ENCODE measurements at regions not wholly inside any gene's neighbourhood (a gene's known extent, or its start where the extent isn't known, plus 50 kb on each side); places are given as distances from the start of the nearest gene placed in this dataset.

DNA sequence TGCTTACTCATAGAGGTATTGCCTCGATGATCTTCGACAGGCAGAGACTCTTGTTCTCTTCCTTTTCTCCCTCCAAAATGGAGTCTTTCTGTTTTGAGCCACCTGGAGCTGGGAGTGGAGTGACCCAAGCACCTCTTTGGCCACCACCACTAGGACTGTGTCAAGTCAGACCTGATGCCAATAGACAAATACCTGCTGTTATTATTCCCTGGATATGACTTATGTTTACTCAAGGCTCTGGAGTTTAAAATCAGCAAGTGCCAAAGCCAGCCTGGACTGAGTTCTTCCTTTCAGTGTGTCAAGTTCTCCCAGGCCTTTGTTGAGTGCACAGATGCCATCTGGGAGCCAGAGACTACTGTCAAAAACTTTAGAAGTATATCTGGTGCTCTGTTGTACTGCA, 130.2 kb upstream of the SLC6A14 start:
- H3K27ac Mint-ChIP-seq, result no peak overlapping the region
- H3K4me3 Mint-ChIP-seq, result no peak overlapping the region
- intact Hi-C loops (cut with micrococcal nuclease), result no loop called here
- H3K9me3 Mint-ChIP-seq (ENCODE audit: insufficient read depth), result no peaks in the 10 kb centered on the region
- Histone ChIP-seq H3K9me3 (ENCODE audit: control extremely low read depth in 1 of 3, control insufficient read depth in 2 of 3, insufficient read depth in 1 of 3, low read length in 2 of 3) (no peaks in the 10 kb centered on the region), H3K36me3 (replicated peaks in 1 of 2; ENCODE audit: control extremely low read depth in 1 of 2, control insufficient read depth in 1 of 2, extremely low read depth in 1 of 2, insufficient read depth in 2 of 2, low read length in 1 of 2) (no peaks in the 10 kb centered on the region), H3K27me3 (replicated peaks in 1 of 4; ENCODE audit: control extremely low read depth in 1 of 4, control insufficient read depth in 3 of 4, insufficient read depth in 4 of 4, low read length in 3 of 4) (no peaks in the 10 kb centered on the region), H3K9ac (ENCODE audit: low read length) (no peak overlapping the region), H2AFZ (ENCODE audit: insufficient read depth, low read depth, low read length, poor library complexity, severe bottlenecking) (no peak overlapping the region), H4K20me1 (ENCODE audit: control insufficient read depth, insufficient read depth, low read length, poor library complexity, severe bottlenecking) (no peaks in the 10 kb centered on the region), H3K79me2 (ENCODE audit: control insufficient read depth, insufficient read depth, low read length) (no peaks in the 10 kb centered on the region), H3K4me2 (replicated peaks; ENCODE audit: low read depth, low read length, poor library complexity, severe bottlenecking) (no peak overlapping the region), H3K4me3 (ENCODE audit: control extremely low read depth in 1 of 5, extremely low read depth in 1 of 5, insufficient read depth in 1 of 5, low read depth in 2 of 5, low read length in 4 of 5) (no peak overlapping the region), H3K27ac (ENCODE audit: low read length in 2 of 2) (no peak overlapping the region), H3K4me1 (ENCODE audit: control insufficient read depth in 2 of 2, insufficient read depth in 2 of 2, low read length in 2 of 2) (no peaks in the 10 kb centered on the region)
- ATAC-seq (ENCODE audit: low read depth), result no peak
- 50% methylated on average over 2 of the region's 2 CpGs for WGBS (ENCODE audit: insufficient coverage)
- H3K27me3 Mint-ChIP-seq, result no peaks in the 10 kb centered on the region
- no peaks in the 10 kb centered on the region for H3K4me1 Mint-ChIP-seq
- TF ChIP-seq, protein P1, sequence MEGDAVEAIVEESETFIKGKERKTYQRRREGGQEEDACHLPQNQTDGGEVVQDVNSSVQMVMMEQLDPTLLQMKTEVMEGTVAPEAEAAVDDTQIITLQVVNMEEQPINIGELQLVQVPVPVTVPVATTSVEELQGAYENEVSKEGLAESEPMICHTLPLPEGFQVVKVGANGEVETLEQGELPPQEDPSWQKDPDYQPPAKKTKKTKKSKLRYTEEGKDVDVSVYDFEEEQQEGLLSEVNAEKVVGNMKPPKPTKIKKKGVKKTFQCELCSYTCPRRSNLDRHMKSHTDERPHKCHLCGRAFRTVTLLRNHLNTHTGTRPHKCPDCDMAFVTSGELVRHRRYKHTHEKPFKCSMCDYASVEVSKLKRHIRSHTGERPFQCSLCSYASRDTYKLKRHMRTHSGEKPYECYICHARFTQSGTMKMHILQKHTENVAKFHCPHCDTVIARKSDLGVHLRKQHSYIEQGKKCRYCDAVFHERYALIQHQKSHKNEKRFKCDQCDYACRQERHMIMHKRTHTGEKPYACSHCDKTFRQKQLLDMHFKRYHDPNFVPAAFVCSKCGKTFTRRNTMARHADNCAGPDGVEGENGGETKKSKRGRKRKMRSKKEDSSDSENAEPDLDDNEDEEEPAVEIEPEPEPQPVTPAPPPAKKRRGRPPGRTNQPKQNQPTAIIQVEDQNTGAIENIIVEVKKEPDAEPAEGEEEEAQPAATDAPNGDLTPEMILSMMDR (IDR thresholded peaks at IDR 0.05), result no peak
- TF ChIP-seq EZH2 (IDR thresholded peaks at IDR 0.05; ENCODE audit: borderline replicate concordance, insufficient read depth, low read depth, low read length, poor library complexity, severe bottlenecking), result no peak
- POLR2A ChIA-PET, result no interaction called here
- no peak for DNase-seq
- CTCF ChIA-PET, result no interaction called here

DNA sequence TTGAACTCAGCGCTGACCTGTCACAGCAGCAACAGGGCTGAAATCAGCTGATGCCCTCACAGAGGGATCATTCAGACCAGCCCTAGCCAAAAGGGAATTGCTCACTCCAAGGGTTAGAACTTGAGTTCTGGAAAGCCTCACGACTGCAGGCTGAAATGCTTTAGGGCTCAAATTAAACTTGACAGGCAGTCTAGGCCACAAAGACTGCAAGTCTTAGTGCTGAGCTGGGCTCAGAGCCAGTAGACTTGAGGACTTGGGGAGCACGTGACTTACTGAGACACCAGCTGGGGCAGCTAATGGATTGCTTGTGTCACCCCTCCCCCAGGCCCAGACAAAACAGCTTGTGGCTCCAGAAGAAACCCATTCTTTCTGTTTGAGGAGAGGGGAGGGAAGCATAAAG, 119.0 kb upstream of the SLC6A14 start:
- Histone ChIP-seq H3K27me3 (replicated peaks in 1 of 4; ENCODE audit: control extremely low read depth in 1 of 4, control insufficient read depth in 3 of 4, insufficient read depth in 4 of 4, low read length in 3 of 4) (no peaks in the 10 kb centered on the region), H3K4me2 (replicated peaks; ENCODE audit: low read depth, low read length, poor library complexity, severe bottlenecking) (no peak overlapping the region), H3K9me3 (ENCODE audit: control extremely low read depth in 1 of 3, control insufficient read depth in 2 of 3, insufficient read depth in 1 of 3, low read length in 2 of 3) (no peaks in the 10 kb centered on the region), H3K36me3 (replicated peaks in 1 of 2; ENCODE audit: control extremely low read depth in 1 of 2, control insufficient read depth in 1 of 2, extremely low read depth in 1 of 2, insufficient read depth in 2 of 2, low read length in 1 of 2) (no peaks in the 10 kb centered on the region), H3K27ac (ENCODE audit: low read length in 2 of 2) (no peak overlapping the region), H4K20me1 (ENCODE audit: control insufficient read depth, insufficient read depth, low read length, poor library complexity, severe bottlenecking) (no peaks in the 10 kb centered on the region), H2AFZ (ENCODE audit: insufficient read depth, low read depth, low read length, poor library complexity, severe bottlenecking) (no peak overlapping the region), H3K9ac (ENCODE audit: low read length) (no peak overlapping the region), H3K4me3 (ENCODE audit: control extremely low read depth in 1 of 5, extremely low read depth in 1 of 5, insufficient read depth in 1 of 5, low read depth in 2 of 5, low read length in 4 of 5) (no peak overlapping the region), H3K4me1 (ENCODE audit: control insufficient read depth in 2 of 2, insufficient read depth in 2 of 2, low read length in 2 of 2) (no peaks in the 10 kb centered on the region), H3K79me2 (ENCODE audit: control insufficient read depth, insufficient read depth, low read length) (no peaks in the 10 kb centered on the region)
- H3K4me3 Mint-ChIP-seq, result no peak overlapping the region
- H3K27me3 Mint-ChIP-seq, result no peaks in the 10 kb centered on the region
- ATAC-seq (ENCODE audit: low read depth), result no peak
- H3K27ac Mint-ChIP-seq, result no peak overlapping the region
- TF ChIP-seq, protein P1 (IDR thresholded peaks at IDR 0.05), result no peak
- no peak for TF ChIP-seq EZH2 (IDR thresholded peaks at IDR 0.05; ENCODE audit: borderline replicate concordance, insufficient read depth, low read depth, low read length, poor library complexity, severe bottlenecking)
- intact Hi-C loops (cut with micrococcal nuclease), result no loop called here
- DNase-seq, result no peak
- POLR2A ChIA-PET, result no interaction called here
- 93% methylated on average over 2 of the region's 3 CpGs for WGBS (ENCODE audit: insufficient coverage)
- H3K9me3 Mint-ChIP-seq (ENCODE audit: insufficient read depth), result no peaks in the 10 kb centered on the region
- H3K4me1 Mint-ChIP-seq, result no peaks in the 10 kb centered on the region
- CTCF ChIA-PET, result no interaction called here
